Right renal pelvis (tissue), 4 donors: ENCODE measurements at regions not wholly inside any gene's neighbourhood (a gene's known extent, or its start where the extent isn't known, plus 50 kb on each side); places are given as distances from the start of the nearest gene placed in this dataset.
"Not testable (repeated sequence)": the region's sequence is repeated elsewhere in the genome, so short reads cannot be mapped to it uniquely, and the experiment has no call there.

Experiments used
- DNase-seq, 4 donors: peaks; one replicate each; pipeline ENCODE4 v3.0.0-alpha.2; 2013; ENCODE audit warnings: low read depth in 4 of 4, low spot score in 3 of 4, missing footprints in 1 of 4

DNA sequence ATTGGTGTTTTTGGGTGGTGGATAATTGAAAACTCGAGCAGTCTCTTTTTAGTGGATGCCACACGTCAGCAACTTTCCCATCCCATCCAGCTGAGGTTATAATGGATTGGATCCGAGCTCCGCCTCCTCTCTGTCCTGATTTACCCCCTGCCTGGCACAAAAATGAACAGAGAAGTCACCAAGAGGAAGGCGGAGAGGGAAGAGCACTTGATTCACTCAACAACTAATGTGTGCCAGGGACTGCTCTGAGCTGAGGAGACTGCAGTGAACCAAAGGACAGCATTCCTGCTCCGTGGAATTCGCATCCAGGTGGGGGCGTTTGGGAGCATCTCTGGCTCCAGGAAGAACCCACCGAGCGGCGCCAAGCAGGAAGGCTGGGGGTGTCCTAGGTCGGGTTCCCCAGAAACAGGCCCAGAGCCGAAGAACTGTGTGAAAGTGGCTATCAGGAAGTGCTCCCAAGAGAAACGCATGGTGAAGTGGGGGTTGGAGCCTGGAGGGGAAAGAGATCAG lies 95.8 kb upstream of the NAA20 start:
- no peak for DNase-seq

DNA sequence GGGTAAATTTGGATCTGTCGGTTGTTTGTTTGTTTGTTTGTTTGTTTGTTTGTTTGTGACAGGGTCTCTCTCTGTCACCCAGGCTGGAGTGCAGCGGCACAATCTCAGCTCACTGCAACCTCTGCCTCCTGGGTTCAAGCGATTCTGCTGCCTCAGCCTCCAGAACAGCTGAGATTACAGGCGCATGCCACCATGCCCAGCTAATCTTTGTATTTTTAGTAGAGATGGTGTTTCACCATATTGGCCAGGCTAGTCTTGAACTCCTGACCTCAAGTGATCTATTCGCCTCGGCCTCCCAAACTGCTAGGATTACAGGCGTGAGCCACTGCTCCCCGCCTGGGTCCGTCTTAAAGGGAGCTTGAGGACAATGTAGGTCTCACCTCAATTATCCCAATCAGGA lies 95.3 kb upstream of the NAA20 start:
- not testable (repeated sequence) for DNase-seq

DNA sequence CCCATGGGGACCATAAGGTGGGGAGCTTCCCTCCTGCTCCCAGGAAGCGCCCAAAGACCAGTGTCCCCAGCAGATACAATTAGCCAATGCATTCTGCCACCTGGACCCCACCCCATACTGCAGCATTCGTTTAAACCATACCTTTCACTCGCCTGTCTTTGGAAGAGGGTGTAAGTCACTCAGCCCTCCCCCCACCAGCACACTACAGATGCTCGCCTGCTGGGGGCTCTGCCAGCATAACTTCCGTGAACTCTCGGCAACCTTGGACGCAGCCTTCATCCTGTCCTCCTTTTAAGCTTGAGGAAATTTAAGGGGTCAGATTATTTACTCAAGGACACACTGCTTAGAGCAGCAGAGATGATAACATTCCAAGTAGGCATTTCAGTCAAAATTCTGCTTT lies 94.4 kb upstream of the NAA20 start:
- DNase-seq = no peak

DNA sequence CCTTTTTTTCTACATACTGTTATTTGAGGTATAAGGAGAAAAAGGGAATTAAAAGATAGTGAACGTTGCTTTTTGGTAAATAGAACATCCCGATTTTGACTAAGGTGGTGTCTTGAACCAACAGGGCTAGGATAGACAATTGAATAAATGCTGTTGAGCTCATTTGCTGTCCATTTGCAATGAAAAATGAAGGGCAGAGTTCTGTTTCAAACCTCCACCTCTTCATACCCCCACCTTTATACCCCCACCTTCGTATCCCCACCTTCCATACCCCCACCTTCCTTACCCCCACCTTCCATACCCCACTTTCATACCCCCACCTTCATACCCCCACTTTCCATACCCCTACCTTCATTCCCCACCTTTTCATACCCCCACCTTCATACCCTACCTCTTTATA lies 93.4 kb upstream of the NAA20 start:
- no peak for DNase-seq

DNA sequence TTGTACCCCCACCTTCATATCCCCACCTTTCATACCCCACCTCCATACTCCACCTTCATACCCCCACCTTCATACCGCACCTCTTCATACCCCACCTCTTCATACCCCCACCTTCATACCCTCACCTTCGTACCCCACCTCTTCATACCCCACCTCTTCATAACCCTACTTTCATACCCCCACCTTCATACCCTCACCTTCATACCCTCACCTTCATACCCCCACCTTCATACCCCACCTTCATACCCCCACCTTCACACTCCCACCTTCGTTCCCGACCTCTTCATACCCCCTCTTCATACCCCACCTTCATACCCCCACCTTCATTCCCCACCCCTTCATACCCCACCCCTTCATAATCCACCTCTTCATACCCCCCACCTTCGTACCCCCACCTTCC lies 92.9 kb upstream of the NAA20 start:
- DNase-seq = no peak

DNA sequence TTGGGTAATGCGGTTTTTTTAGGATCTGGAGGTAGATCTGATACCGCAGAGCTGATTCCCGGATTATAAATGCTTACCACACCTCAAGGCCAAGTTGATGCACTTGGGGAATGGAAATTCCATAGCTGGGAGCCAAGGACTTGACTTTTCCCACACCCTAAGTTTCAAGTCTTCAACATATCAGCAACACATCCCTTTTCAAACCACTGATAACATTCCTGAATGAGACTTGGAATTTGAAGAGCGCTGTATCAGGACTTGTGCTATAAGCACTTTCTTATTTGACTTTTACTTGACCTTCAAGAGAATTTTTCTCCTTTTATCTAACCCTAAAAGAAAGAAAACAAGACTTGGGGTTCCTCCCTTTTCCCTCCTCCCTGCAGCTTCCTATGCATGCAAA lies 90.6 kb upstream of the NAA20 start:
- DNase-seq = no peak

DNA sequence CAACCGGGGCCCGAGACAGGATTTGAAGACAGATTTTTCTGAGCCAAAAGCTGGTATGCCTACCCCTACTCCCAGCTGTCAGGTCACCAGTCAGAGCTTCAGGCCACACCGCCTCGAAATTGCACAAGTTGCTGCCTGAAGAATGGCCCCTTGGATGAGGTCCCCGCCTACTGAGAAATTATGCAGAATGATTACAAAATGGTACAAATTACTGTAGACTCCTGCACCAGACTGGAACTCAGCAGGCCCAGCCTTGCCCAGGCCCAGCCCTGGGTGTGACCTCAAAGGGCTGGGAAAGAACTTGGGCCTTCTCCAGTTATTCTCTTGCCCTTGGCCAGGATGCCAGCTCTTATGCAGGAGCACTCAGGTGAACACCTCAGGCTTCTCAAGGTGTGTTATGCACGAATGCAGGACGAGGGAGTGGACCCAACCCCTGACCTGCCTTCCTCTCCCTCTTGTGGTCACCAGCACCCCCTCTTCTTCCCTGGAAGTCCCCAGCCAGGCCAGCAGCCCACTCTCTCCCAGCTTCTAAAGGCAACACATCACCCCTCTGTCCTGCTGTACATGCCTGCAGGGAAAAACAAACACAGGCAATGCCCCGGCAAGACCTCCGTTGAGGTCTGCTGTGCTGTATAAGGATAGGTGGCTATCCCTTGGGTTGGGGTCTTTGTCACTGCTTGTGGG lies 88.7 kb upstream of the NAA20 start:
- DNase-seq = no peak

DNA sequence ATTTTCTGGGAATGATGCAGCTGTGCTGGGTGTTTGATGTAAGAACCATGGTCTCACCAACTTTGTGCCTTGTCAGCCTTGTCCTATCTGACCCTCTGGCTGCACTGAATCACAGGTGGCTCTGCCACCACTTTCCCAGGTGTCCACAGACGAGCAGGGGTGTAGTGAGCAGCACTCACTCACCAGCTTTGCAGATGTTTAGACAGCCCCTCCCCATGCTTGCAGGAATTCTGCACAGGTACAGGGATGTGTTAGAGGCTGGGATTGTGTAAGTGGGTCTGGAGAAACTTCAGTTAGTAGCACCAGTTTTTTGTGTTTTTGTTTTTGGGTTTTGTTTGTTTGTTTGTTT lies 88.2 kb upstream of the NAA20 start:
- no peak for DNase-seq

DNA sequence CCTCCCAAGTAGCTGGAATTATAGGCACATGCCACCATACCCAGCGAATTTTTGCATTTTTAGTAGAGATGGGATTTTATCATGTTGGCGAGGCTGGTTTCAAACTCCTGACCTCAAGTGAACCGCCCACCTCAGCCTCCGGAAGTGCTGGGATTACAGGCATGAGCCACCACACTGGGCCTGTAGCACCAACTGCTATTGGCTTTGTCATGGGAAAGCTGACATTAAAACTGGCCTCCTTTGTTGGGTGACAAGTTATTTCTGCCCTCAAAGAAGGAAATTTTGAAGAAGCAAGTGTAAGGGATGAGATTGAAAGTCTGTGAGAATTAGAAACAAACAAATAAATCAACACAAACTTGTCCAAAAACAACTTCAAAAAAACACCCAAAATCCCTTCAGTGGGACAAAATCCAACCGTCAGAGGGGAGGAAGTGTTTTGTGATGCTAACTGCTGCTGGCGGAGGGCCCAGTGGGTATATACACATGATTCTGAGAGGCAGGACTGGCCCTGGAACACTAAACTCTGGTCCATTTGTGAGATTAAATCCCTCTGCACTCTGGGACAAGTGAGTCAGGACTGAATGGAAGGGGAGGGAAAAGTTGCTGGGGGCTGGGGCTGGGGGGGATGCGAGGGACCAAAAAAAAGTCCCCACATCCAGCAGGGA lies 87.5 kb upstream of the NAA20 start:
- no peak for DNase-seq

DNA sequence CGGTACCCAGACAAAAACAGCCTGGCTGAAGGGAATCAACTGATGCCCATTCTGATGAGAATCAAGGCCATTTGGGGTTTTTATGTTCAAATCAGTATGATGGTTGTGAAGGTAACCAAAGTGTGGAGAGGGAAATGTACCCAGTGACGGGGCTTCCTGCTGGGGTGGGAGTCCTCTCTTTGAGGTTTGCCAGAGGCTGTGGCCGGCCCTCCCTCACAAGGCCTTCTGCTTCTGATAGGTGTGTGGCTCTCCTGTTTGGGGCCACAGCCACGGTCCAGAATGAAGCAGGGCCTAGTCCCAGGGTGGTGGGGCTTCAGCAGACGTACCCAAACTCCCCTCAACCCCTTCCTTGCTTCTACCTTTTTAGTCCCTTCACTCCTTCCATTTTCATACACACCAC lies 86.7 kb upstream of the NAA20 start:
- no peak for DNase-seq

DNA sequence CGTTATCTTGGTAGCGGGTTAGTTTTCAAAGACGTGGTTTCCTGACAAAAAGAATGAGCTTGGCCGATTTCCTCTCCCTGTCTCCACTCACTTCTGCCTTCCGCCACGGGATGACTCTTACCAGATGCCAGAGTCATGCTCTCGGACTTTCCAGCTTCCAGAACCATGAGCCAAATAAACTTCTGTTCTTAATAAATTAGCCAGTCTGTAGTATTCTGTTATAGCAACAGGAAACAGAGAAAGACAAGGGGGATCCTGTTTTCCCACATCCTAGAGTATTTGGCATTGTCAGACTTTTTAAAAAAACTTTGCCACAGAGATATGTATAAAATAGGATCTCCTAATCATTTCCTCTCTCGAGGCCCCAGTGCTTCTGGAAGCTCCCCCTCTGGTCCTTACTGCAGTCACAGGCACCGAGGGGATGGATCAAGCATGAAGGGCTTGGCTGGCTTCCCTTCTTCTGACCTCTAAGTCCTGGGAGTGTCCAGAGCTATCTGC lies 84.9 kb upstream of the NAA20 start:
- peak in 1 of 4 donors; percentile 31 for DNase-seq

DNA sequence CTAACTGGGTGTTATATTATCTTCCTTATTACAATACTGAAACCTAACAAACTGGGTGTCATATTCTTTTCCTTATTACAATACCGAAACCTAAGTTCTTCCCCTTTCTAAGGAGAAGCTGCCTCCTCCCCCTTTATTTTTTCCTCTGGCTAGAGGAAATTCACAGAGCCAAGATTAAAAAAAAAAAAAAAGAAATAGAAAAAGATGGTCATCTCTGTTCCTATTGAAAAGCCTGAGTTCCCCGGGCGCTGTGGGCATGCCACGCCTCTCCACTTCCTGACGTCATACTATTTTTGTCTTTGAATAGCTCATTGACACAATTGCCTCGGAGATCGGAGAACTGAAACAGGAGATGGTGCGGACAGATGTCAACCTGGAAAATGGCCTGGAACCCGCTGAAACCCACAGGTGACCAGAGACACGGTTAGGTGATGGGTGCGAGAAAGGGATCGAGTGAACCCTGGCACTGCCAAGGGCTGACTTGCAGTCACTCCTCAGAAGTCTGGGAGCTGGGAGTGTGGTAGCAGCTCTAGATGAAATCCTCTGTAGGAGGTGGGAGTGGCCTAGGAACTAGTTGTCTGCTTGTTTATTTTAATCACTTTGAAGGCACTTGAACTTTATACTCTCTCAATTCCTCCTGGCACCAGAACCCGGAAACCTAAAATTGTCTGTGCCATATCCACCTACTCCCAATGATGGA lies 82.2 kb upstream of the NAA20 start:
- no peak for DNase-seq

DNA sequence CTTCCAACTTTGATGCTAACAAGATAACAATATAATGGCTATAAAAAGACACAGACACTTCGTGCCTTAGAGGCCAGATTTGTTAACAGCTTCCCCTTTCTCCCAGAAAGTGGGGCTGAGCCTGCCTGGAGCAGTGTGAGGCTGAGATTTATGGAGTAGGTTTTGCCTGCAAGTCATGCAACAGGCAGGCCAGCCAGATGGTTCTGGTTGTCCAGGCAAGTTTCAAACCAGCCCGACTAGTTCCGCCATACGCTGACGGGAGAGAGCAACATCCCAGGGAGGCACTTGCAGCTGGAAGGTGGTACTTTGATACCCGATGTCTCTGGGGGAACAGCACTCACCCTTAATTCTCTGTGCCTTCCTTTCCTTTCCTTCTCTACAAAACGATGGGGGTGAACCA lies 81.3 kb upstream of the NAA20 start:
- DNase-seq = peak in 1 of 4 donors; percentile 43

DNA sequence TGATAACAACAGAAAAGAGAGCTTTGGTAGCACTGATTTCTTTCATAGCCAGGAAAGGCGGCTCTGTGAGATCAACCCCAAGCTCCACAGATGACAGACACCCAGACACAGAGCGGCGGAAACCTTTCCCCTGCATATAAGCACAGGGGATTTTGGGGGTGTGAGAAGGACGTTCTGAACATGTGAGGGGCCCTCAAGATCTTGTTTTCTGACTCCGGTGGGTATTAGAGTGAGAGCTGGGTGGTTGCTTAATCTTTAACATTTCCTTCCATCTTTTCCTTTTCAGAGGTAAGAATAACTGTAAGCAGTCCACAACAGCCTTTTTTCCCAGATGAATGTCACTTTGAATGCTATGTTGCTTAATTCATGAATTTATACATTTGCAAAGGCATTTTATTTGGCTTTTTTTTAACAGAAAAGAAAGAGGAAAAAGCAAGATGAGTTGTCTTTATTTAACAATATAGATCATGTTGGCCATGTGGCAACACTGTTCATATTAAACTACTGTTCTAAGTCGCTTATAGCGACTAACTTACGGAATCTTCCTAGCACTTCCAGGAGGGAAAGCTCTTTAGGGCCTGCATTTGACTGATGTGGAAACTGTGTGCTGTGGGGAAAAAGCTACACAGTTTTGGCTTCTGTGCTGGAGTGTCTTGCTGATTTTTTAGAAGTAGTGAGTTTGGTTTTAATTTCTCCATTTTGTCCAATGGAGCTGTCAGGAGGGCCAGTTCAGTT lies 80.5 kb upstream of the NAA20 start:
- DNase-seq = no peak

DNA sequence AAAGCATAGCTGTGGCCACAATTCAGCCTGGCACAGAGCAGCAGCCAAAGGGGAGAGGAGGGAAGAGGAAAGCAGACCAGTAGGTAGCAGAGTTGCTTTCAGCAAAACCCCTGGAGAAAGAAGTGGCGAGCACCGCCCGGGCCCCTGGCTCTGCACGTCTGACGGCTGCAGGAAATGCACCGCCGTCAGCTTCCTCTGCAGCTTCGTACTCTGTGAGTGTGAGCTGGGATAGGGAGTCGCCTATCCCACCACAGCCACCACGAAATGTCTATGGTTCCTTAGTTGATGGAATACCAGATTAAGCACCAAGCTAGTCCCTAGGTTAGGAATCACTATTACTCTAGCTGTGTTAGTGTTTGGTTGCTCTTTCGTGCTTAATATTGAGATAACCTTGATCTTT lies 79.9 kb upstream of the NAA20 start:
- DNase-seq = no peak

DNA sequence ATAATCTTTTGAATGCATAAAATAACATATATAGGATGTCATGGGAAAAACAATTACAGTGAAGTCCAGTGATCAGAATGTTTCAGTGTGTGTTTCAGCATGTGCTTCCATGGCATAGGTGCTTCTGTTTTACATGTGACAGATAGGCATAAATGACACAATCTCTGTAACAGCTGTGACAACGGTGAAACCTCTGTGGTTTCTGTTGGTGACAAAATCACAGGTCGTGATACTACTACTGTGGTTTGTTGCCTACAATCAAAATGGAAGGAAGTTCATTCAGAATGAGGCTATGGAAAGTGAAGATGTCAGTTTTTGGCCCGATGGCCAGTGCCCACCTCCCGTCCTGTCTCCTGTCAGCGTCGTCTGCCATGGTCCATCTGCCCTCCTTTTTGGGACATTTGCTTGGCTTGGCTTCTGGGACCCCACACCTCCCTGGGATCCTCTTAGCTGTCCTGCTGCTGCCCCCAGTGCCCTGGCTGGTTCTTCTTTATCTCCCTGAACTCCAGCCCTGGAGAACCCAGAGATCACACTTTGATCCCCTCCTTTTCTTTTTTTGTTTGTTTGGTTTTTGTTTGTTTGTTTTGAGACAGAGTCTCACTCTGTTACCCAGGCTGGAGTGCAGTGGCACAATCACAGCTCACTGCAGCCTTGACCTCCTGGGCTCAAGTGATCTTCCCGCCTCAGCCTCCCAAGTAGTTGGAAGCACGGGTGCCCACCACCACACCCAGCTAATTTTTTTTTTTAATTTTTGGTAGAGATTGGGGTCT lies 79.3 kb upstream of the NAA20 start:
- no peak for DNase-seq

DNA sequence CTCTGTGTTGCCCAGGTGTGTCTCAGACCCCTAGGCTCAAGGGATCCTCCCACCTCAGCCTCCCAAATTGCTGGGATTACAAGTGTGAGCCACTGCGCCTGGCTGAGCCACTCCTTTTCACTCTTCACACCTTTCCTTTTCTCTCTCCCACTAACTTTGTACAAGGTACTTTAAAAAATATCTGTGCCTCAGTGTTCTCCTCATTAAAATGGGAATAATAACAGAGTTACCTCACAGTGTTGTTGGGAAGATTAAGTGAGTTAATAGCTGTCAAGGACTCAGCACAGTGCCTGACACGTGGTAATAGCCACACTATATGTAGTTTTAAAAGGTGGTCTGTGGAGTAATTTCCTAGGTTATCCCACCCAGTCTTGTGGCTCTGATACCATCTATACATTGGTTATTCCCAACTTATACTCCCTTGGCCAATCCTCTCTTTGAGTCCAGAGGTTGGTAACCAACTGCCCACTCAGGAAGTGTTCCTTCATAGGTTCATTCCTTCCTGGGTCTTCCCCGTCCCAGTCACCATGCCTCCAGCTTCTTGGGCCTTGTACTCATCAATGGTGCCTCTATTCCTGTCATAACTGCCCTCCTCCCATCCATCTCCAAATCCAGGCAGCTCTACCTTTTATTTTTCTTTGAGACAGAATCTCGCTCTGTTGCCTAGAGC lies 78.6 kb upstream of the NAA20 start:
- no peak for DNase-seq

DNA sequence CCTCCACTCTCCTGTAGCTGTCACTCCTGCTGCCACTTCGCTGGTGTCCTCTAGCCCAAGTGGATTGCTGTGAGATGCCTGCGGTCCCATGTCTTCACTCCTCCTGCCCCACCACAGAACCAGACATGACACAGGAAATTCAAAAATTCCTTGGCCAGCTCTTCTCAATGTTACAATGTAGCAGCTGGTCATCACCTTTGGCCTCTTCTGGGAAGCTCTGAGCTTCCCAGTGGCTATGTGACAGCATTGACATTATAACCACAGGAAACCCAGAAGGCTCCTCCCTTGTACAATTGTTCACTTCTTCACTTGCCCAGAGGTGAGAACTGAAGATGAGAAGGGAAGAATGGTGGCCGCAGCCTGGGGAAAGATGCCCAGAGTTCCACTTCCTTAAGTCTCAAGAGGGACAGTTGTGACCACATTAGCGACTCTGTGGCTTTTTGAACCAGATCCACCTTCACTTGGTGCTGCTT lies 76.1 kb upstream of the NAA20 start:
- DNase-seq = no peak

DNA sequence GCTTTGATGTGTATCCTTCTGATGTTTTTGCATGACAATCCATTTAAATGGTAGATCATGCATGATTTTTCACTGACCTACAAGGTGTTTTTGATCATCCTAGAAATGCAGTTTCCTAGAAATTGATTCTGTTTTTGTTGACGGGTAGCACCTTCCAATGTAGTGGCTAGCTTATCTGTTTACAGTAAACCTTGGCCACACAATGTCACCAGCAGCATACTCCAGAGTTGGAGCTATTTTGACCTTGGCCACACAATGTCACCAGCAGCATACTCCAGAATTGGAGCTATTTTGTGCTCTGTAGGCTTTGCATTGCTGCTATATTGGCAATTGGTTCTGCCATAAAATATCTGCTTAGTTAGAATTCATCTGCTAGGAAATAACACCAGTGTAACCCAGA lies 74.6 kb upstream of the NAA20 start:
- DNase-seq = no peak

DNA sequence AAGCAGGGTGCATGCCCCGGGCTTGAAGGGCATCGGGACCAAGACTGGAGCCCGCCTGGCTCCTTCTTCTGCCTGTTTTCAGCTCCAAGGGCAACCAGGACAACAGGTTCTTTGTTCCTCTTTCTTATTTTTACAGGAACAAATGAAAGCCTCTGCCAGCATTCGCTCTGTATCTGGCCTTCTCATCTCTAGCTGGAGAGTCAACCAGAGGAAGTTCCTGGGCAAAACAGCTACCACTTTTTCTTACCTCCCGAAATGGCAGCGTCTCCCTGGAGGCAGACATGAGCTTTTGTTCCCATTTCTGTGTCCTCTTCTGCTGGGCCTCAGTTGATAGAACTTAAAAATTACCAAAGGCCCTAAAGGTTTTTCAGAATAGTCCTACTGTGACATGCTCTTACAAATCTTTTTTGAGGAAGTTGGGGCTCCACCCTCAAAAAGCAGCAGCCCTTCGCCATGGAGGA lies 74.1 kb upstream of the NAA20 start:
- no peak for DNase-seq
